ENCODE measurements at regions not wholly inside any gene's neighbourhood (a gene's known extent, or its start where the extent isn't known, plus 50 kb on each side); places are given as distances from the start of the nearest gene placed in this dataset.

DNA sequence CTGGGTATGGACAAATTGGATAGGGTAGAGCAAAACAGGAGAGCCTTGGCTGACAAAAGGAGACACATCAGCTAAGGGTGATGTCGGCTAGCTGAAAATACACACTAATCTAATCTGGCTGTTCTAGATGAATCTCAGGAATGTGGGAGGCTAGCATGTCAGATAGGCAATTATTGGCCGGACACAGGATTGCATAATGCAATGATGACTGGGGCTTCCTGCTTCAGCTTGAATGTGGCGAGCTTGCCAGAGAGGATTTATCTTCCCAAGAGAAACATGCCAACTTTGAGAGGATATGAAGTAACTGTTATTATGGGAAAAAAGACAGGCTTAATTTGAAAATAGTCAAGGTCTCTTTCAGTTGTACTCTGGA, 102.4 kb downstream of the TRIB2 start:
- H3K27ac ChIP-seq (ENCODE audit: extremely low read depth, low read depth, low read length): no peak overlapping the region
- CTCF ChIA-PET: interaction anchor here (0.6 kb wide), 1 partner anchor 64 kb away, joined by 3 read pairs; no protein-coding TSS in a partner anchor

DNA sequence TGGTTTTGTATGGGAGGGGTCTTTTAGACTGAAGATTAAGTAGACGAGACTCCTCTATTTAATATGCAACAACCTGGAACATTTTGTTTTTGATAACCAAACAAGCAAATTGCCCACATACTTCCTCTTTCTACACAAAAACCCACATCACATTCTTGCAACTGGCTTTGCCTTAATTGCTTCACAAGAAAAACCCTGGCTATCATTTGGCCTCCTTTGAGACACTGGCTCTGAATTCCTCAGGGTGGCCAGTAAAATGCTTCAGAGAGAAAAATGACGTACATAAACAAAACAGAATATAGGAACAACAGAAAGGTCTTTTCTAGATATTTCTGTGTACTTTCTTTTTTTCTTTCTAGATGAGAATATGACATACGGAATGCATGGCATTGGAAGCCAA, 103.0 kb downstream of the TRIB2 start:
- Histone ChIP-seq H3K4me3 (ENCODE audit: low read depth, low read length) (no peak overlapping the region), H3K27ac (ENCODE audit: extremely low read depth, low read depth, low read length) (no peak overlapping the region), H3K4me1 (ENCODE audit: control insufficient read depth, insufficient read depth, low read length) (no peaks in the 10 kb centered on the region), H3K9me3 (ENCODE audit: control insufficient read depth, insufficient read depth, low read depth, low read length) (no peaks in the 10 kb centered on the region), H3K36me3 (ENCODE audit: control insufficient read depth in 2 of 2, insufficient read depth in 1 of 2, low read length in 2 of 2) (no peaks in the 10 kb centered on the region)
- no peak for TF ChIP-seq ZNF223 (tag by site-specific recombination; IDR thresholded peaks at IDR 0.05)
- no peak for TF ChIP-seq ZSCAN16 (tag by site-specific recombination; IDR thresholded peaks at IDR 0.05)
- TF ChIP-seq, protein P1, sequence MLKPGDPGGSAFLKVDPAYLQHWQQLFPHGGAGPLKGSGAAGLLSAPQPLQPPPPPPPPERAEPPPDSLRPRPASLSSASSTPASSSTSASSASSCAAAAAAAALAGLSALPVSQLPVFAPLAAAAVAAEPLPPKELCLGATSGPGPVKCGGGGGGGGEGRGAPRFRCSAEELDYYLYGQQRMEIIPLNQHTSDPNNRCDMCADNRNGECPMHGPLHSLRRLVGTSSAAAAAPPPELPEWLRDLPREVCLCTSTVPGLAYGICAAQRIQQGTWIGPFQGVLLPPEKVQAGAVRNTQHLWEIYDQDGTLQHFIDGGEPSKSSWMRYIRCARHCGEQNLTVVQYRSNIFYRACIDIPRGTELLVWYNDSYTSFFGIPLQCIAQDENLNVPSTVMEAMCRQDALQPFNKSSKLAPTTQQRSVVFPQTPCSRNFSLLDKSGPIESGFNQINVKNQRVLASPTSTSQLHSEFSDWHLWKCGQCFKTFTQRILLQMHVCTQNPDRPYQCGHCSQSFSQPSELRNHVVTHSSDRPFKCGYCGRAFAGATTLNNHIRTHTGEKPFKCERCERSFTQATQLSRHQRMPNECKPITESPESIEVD (tag by site-specific recombination; IDR thresholded peaks at IDR 0.05): no peak
- no peak for TF ChIP-seq ZNF521 (tag by site-specific recombination; IDR thresholded peaks at IDR 0.05)
- TF ChIP-seq ZNF654 (tag by site-specific recombination; IDR thresholded peaks at IDR 0.05; ENCODE audit: low read depth): no peak
- TF ChIP-seq ZFP3 (tag by site-specific recombination; IDR thresholded peaks at IDR 0.05; ENCODE audit: low read depth): no peak
- CTCF ChIA-PET: no interaction called here
- POLR2A ChIA-PET: no interaction called here

More for the DNA sequence above, 102.4 kb downstream of the TRIB2 start:
- POLR2A ChIA-PET: no interaction called here
- TF ChIP-seq ZXDB (tag by site-specific recombination; IDR thresholded peaks at IDR 0.05) (no peak), ZNF19 (tag by site-specific recombination; IDR thresholded peaks at IDR 0.05; ENCODE audit: low read depth) (no peak), SETDB1 (IDR thresholded peaks at IDR 0.05; ENCODE audit: insufficient read length, low read length) (no peak)
- TF ChIP-seq, protein P2, sequence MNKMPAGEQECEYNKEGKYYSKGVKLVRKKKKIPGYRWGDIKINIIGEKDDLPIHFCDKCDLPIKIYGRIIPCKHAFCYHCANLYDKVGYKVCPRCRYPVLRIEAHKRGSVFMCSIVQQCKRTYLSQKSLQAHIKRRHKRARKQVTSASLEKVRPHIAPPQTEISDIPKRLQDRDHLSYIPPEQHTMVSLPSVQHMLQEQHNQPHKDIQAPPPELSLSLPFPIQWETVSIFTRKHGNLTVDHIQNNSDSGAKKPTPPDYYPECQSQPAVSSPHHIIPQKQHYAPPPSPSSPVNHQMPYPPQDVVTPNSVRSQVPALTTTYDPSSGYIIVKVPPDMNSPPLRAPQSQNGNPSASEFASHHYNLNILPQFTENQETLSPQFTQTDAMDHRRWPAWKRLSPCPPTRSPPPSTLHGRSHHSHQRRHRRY (tag by site-specific recombination; IDR thresholded peaks at IDR 0.05): no peak
- no peaks in the 10 kb centered on the region for H3K4me1 ChIP-seq (ENCODE audit: control insufficient read depth, insufficient read depth, low read length)
- no peak overlapping the region for H3K4me3 ChIP-seq (ENCODE audit: low read depth, low read length)
- H3K36me3 ChIP-seq (ENCODE audit: control insufficient read depth in 2 of 2, insufficient read depth in 1 of 2, low read length in 2 of 2): no peaks in the 10 kb centered on the region
- no peaks in the 10 kb centered on the region for H3K9me3 ChIP-seq (ENCODE audit: control insufficient read depth, insufficient read depth, low read depth, low read length)

GRCh38 chr2:12821656-12822055, 104.9 kb downstream of the TRIB2 start:
- TF ChIP-seq OVOL3 (tag by site-specific recombination; IDR thresholded peaks at IDR 0.05) (no peak), ZNF677 (tag by site-specific recombination; IDR thresholded peaks at IDR 0.05) (no peak), ZNF548 (tag by site-specific recombination; IDR thresholded peaks at IDR 0.05) (no peak), ZNF529 (tag by site-specific recombination; IDR thresholded peaks at IDR 0.05; ENCODE audit: insufficient replicate concordance) (no peak), ZNF391 (tag by site-specific recombination; IDR thresholded peaks at IDR 0.05; ENCODE audit: borderline replicate concordance, low read depth) (no peak), HOXD13 (CRISPR knock-in tag; IDR thresholded peaks at IDR 0.05; ENCODE audit: borderline replicate concordance) (no peak), KLF1 (tag by site-specific recombination; IDR thresholded peaks at IDR 0.05) (no peak), ZNF768 (tag by site-specific recombination; IDR thresholded peaks at IDR 0.05) (no peak), CTCF (tag by site-specific recombination; IDR thresholded peaks at IDR 0.05) (no peak), ZBTB20 (tag by site-specific recombination; IDR thresholded peaks at IDR 0.05) (no peak), ZNF202 (tag by site-specific recombination; IDR thresholded peaks at IDR 0.05; ENCODE audit: borderline replicate concordance) (no peak), ZNF146 (tag by site-specific recombination; IDR thresholded peaks at IDR 0.05) (no peak)
- TF ChIP-seq, protein P3, sequence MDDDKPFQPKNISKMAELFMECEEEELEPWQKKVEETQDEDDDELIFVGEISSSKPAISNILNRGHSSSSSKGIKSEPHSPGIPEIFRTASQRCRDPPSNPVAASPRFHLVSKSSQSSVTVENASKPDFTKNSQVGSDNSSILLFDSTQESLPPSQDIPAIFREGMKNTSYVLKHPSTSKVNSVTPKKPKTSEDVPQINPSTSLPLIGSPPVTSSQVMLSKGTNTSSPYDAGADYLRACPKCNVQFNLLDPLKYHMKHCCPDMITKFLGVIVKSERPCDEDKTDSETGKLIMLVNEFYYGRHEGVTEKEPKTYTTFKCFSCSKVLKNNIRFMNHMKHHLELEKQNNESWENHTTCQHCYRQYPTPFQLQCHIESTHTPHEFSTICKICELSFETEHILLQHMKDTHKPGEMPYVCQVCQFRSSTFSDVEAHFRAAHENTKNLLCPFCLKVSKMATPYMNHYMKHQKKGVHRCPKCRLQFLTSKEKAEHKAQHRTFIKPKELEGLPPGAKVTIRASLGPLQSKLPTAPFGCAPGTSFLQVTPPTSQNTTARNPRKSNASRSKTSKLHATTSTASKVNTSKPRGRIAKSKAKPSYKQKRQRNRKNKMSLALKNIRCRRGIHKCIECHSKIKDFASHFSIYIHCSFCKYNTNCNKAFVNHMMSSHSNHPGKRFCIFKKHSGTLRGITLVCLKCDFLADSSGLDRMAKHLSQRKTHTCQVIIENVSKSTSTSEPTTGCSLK (tag by site-specific recombination; IDR thresholded peaks at IDR 0.05): no peak
- H3K4me3 ChIP-seq (ENCODE audit: low read depth, low read length): no peak overlapping the region
- POLR2A ChIA-PET: no interaction called here
- H3K27ac ChIP-seq (ENCODE audit: extremely low read depth, low read depth, low read length): no peak overlapping the region
- CTCF ChIA-PET: interaction anchor here (0.6 kb wide), 1 partner anchor 51 kb away, joined by 3 read pairs; no protein-coding TSS in a partner anchor
- H3K4me1 ChIP-seq (ENCODE audit: control insufficient read depth, insufficient read depth, low read length): no peaks in the 10 kb centered on the region
- no peaks in the 10 kb centered on the region for H3K36me3 ChIP-seq (ENCODE audit: control insufficient read depth in 2 of 2, insufficient read depth in 1 of 2, low read length in 2 of 2)
- no peaks in the 10 kb centered on the region for H3K9me3 ChIP-seq (ENCODE audit: control insufficient read depth, insufficient read depth, low read depth, low read length)
